Lung (tissue), 11 donors: ENCODE measurements at regions not wholly inside any gene's neighbourhood (a gene's known extent, or its start where the extent isn't known, plus 50 kb on each side); places are given as distances from the start of the nearest gene placed in this dataset.
A peak's percentile ranks its signal among the peaks of the same experiment; 100 is the strongest.

Source experiments
- ATAC-seq: fragments of 200-7000 bp; cut with Tn5 transposase; one replicate; pipeline ENCODE4 v1.9.1; 2020; ENCODE audit warnings: moderate number of reproducible peaks; ENCODE audit not compliant: insufficient read depth, low FRiP score
- DNase-seq, 3 donors: peaks; one replicate each; pipeline ENCODE4 v3.0.0-alpha.2; 2013 to 2017
- H3K27ac ChIP-seq, 2 donors: one replicate each; pipeline ENCODE4 v1.5.1; 2013; ENCODE audit warnings: mild to moderate bottlenecking in 2 of 2, moderate library complexity in 2 of 2, control low read depth in 1 of 2, inconsistent platforms in 1 of 2, low read depth in 1 of 2, low read length in 1 of 2
- H3K27me3 ChIP-seq, 3 donors: one replicate each; pipeline ENCODE4 v1.5.1; 2013; ENCODE audit warnings: low read length in 2 of 3; ENCODE audit not compliant: control insufficient read depth in 3 of 3, insufficient read depth in 3 of 3
- H3K36me3 ChIP-seq, 4 donors: one replicate each; pipeline ENCODE4 v1.5.1; 2013; ENCODE audit warnings: low read length in 4 of 4, mild to moderate bottlenecking in 1 of 4, moderate library complexity in 1 of 4; ENCODE audit not compliant: control insufficient read depth in 4 of 4, insufficient read depth in 4 of 4
- H3K4me1 ChIP-seq, 5 donors: one replicate each; pipeline ENCODE4 v1.5.1; 2013; ENCODE audit warnings: low read length in 5 of 5, mild to moderate bottlenecking in 2 of 5, moderate library complexity in 1 of 5; ENCODE audit not compliant: control insufficient read depth in 5 of 5, insufficient read depth in 5 of 5
- H3K4me3 ChIP-seq: one replicate; pipeline ENCODE4 v1.5.1; 2013; ENCODE audit warnings: mild to moderate bottlenecking, control low read depth, moderate library complexity
- H3K9ac ChIP-seq, 2 donors: one replicate each; pipeline ENCODE4 v1.5.1; 2013; ENCODE audit warnings: low read length in 2 of 2, control low read depth in 1 of 2; ENCODE audit not compliant: insufficient read depth in 1 of 2
- H3K9me3 ChIP-seq, 4 donors: one replicate each; pipeline ENCODE4 v1.5.1; 2013; ENCODE audit warnings: low read length in 3 of 4, mild to moderate bottlenecking in 1 of 4, moderate library complexity in 1 of 4; ENCODE audit not compliant: control insufficient read depth in 4 of 4, insufficient read depth in 3 of 4
- CTCF ChIP-seq: IDR thresholded peaks from 2 replicates; pipeline ENCODE4 v1.5.1; 2012; ENCODE audit warnings: mild to moderate bottlenecking; ENCODE audit errors: control extremely low read depth, extremely low read depth
- WGBS, 2 donors: extraction: QIAGEN DNeasy Blood & Tissue Kit; methylation state at CpG; one replicate each; pipeline ENCODE4 v1.1.7; 2013; 5-methylcytosine and 5-hydroxymethylcytosine counted together
- donor health status: control.
- donor health status: control.
- donor health status: Bipolar disorder and iron deficiency.
- donor health status: healthy.
- donor health status: DM: yes; HTN: yes; CAD: no.

- Histone ChIP-seq H3K27ac (no peak overlapping the region), H3K9ac (no peak overlapping the region), H3K9me3 (no peaks in the 10 kb centered on the region), H3K4me1 (peaks cover 4 to 65% (median 21%) of the 10 kb centered on the region in 5 donors), H3K36me3 (no peaks in the 10 kb centered on the region), H3K27me3 (no peaks in the 10 kb centered on the region), H3K4me3 (no peak overlapping the region)
- no peak for DNase-seq
- ATAC-seq = no peak
- WGBS, 2 donors = 82 to 90% methylated on average over 5 of the region's 5 CpGs
- no peak for TF ChIP-seq CTCF
Observed at GRCh38 chr2:204115137-204116056, 178.8 kb downstream of the ICOS start.

GRCh38 chr2:204116159-204116792 lies 179.7 kb downstream of the ICOS start:
- peaks cover 2 to 56% (median 16%) of the 10 kb centered on the region in 5 donors for H3K4me1 ChIP-seq
- 60 to 75% methylated on average over 6 of the region's 6 CpGs for WGBS, 2 donors
- peak; percentile 60 to 93 (median 88) for DNase-seq
- H3K36me3 ChIP-seq = no peaks in the 10 kb centered on the region
- H3K27ac ChIP-seq = no peak overlapping the region
- TF ChIP-seq CTCF = no peak
- no peak overlapping the region for H3K4me3 ChIP-seq
- H3K9ac ChIP-seq = peak overlapping the region in 1 of 2 donors; percentile 17
- ATAC-seq = no peak
- H3K9me3 ChIP-seq = no peaks in the 10 kb centered on the region
- no peaks in the 10 kb centered on the region for H3K27me3 ChIP-seq

- no peaks in the 10 kb centered on the region for H3K9me3 ChIP-seq
- no peak overlapping the region for H3K27ac ChIP-seq
- 86 to 89% methylated on average over 4 of the region's 4 CpGs for WGBS, 2 donors
- H3K4me3 ChIP-seq = no peak overlapping the region
- no peaks in the 10 kb centered on the region for H3K27me3 ChIP-seq
- ATAC-seq (no peak), DNase-seq (no peak)
- no peaks in the 10 kb centered on the region for H3K4me1 ChIP-seq
- H3K36me3 ChIP-seq = no peaks in the 10 kb centered on the region
- H3K9ac ChIP-seq = no peak overlapping the region
- no peak for TF ChIP-seq CTCF
Observed at GRCh38 chr2:204122425-204122824, 185.9 kb downstream of the ICOS start.
